ENCODE measurements at regions not wholly inside any gene's neighbourhood (a gene's known extent, or its start where the extent isn't known, plus 50 kb on each side); places are given as distances from the start of the nearest gene placed in this dataset.

DNA sequence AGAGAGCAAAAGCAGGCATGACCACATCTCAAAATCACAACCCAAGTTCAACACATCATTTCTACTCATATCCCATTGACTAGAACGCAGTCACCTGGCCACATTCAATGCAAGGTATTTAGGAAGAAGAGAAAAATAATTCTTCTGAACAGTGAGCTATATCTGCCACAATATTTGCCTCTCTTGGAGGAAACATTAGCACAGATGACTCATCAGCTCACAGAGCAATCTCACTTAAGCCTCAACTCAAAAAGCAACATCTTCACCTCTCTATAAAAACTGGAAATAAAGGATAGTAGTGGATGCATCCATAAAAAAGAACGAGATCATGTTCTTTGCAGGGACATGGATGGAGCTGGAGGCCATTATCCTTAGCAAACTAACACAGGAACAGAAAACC lies 143.9 kb upstream of the FMN2 start:
- H3K4me3 ChIP-seq (ENCODE audit: low read depth, low read length), result no peak overlapping the region
- WGBS (ENCODE audit: insufficient coverage), result no CpG with 5 or more reads among the region's 2 CpGs

DNA sequence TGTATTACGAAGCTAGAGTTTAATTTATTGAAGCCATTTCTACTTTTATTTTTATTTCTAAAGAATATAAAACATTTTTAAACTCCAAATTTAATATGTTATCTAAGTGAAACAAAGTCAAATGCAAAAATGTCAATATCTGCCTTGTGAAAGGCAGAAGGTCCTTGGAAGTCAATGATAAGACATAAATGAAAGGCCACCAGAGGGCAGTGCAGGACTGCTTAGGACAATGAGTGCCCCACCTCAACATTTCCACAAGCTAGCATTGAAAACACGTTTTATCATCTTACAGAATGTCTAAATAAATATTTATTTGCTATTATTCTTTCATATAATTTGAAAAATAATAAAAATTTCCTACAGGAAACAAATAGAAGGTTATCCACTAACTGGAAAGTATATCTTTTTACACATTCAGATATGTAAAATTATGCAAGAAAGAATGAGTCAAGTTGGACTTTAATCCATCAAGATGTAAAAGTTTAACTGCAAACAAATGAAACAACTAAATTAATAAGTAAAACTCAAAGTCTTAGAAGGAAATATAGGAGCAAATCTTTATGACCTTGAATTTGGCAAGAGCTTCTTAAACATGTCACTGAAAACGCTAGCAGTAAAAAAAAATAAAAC lies 140.1 kb upstream of the FMN2 start:
- DNase-seq (ENCODE audit: low read depth in 4 of 6, low spot score in 6 of 6), result peak; percentile 33 to 94 (median 59)
- no CpG with 5 or more reads among the region's 3 CpGs for WGBS (ENCODE audit: insufficient coverage)
- H3K4me1 ChIP-seq (ENCODE audit: control insufficient read depth, insufficient read depth, low read length), result no peaks in the 10 kb centered on the region

More for the DNA sequence above, 143.9 kb upstream of the FMN2 start:
- Histone ChIP-seq H3K36me3 (ENCODE audit: control insufficient read depth, insufficient read depth, low read length) (no peaks in the 10 kb centered on the region), H3K4me1 (ENCODE audit: control insufficient read depth, insufficient read depth, low read length) (no peaks in the 10 kb centered on the region), H3K9me3 (ENCODE audit: control insufficient read depth, insufficient read depth, low read length) (peaks cover 1% of the 10 kb centered on the region), H3K27me3 (ENCODE audit: control insufficient read depth, insufficient read depth, low read length) (no peaks in the 10 kb centered on the region), H3K27ac (ENCODE audit: low read depth, low read length) (no peak overlapping the region)
- DNase-seq (ENCODE audit: low read depth in 4 of 6, low spot score in 6 of 6), result no peak

DNA sequence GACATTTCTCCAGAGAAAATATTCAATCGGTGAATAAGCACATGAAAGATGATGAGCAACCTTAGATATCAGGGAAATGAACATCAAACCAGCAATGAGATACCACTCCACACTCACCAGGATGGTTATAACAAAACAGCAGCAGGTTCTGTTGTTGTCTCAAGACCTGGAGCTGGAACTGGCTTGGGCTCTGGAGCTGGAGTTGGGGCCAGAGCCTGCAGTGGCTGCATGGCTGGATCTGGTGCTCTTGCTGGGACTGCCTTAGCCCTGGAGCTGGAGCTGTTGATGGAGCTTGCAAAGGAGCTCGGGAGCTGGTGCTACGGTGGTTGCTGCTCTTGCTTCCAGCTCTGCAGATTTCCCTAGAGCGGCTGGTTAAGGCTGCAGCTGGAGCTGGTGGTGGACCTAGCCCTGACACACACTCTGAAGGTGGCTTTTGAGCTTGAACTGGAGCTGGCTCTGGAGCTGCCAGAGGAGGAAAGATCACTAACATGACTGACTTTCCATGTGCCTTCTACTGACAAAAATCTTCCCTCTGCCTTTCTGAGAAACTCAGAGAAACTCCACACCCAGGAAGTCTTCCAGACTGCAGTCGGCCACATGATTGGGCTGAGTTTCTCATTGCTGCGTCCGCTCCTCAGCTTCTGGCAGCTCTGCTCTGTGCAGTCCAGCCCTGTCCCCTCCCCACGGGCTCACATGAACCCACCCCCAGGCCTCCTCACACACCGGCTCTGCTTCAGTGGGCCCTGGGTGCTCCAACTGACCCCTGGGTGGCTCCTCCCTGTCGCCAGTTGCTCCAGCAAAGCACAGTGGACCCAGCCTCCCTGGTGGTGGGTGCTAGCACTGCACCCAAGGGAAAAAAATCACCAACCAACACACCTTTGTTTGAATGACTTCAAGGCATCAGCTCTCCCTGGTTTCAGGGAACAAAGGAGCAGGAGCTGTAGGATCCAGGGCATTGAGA lies 139.1 kb upstream of the FMN2 start:
- 90% methylated on average over 8 of the region's 10 CpGs for WGBS (ENCODE audit: insufficient coverage)
- no peak overlapping the region for H3K27ac ChIP-seq (ENCODE audit: low read depth, low read length)
- no peaks in the 10 kb centered on the region for H3K9me3 ChIP-seq (ENCODE audit: control insufficient read depth, insufficient read depth, low read length)
- H3K27me3 ChIP-seq (ENCODE audit: control insufficient read depth, insufficient read depth, low read length), result no peaks in the 10 kb centered on the region
- no peaks in the 10 kb centered on the region for H3K4me1 ChIP-seq (ENCODE audit: control insufficient read depth, insufficient read depth, low read length)
- no peak overlapping the region for H3K4me3 ChIP-seq (ENCODE audit: low read depth, low read length)
- H3K36me3 ChIP-seq (ENCODE audit: control insufficient read depth, insufficient read depth, low read length), result no peaks in the 10 kb centered on the region
- no peak for DNase-seq (ENCODE audit: low read depth in 4 of 6, low spot score in 6 of 6)

More for the DNA sequence above, 140.1 kb upstream of the FMN2 start:
- Histone ChIP-seq H3K9me3 (ENCODE audit: control insufficient read depth, insufficient read depth, low read length) (peaks cover 1% of the 10 kb centered on the region), H3K27me3 (ENCODE audit: control insufficient read depth, insufficient read depth, low read length) (no peaks in the 10 kb centered on the region), H3K36me3 (ENCODE audit: control insufficient read depth, insufficient read depth, low read length) (no peaks in the 10 kb centered on the region), H3K4me3 (ENCODE audit: low read depth, low read length) (no peak overlapping the region), H3K27ac (ENCODE audit: low read depth, low read length) (no peak overlapping the region)

DNA sequence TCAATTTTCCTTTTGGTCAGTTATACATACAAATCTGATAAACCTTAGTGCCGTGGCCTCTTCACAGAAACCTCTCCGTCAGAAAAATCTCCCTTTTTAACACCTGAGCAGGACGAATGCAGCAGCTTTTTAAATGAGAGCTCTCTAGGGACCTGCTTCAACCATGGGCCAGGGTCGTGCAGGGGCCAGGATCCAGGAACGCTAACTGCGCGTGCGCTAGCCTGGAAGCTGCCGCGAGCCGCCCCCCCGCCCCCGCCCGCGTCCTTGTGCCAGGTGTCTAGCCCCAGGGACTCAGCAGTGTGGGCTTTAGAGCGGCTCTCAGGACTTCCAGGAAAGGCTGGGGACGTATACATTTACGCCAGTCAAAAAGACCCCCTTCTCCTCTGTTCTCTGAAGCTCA lies 136.8 kb upstream of the FMN2 start:
- no peak overlapping the region for H3K27ac ChIP-seq (ENCODE audit: low read depth, low read length)
- H3K27me3 ChIP-seq (ENCODE audit: control insufficient read depth, insufficient read depth, low read length), result no peaks in the 10 kb centered on the region
- no peaks in the 10 kb centered on the region for H3K4me1 ChIP-seq (ENCODE audit: control insufficient read depth, insufficient read depth, low read length)
- 76% methylated on average over 16 of the region's 18 CpGs for WGBS (ENCODE audit: insufficient coverage)
- no peaks in the 10 kb centered on the region for H3K36me3 ChIP-seq (ENCODE audit: control insufficient read depth, insufficient read depth, low read length)
- no peak for DNase-seq (ENCODE audit: low read depth in 4 of 6, low spot score in 6 of 6)
- no peaks in the 10 kb centered on the region for H3K9me3 ChIP-seq (ENCODE audit: control insufficient read depth, insufficient read depth, low read length)
- no peak overlapping the region for H3K4me3 ChIP-seq (ENCODE audit: low read depth, low read length)

DNA sequence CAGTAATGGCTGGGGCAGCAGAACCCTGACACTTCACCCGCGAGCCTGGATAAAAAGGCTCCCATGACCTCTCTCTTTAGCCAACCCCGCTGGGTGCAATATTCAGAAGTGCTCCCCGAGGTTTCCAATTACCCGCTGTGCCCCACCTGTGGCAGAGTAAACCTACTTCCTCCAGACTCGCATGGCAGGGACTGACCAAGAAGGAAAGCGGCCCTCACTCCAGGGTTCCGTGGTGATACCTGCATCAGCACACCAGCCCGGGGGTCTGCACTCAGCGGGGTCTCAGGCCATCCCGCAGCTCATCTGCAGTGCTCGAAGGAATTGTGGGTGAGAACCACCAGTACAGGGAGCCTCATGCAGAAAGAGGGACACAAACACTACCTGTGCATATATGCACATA lies 136.3 kb upstream of the FMN2 start:
- Histone ChIP-seq H3K27ac (ENCODE audit: low read depth, low read length) (no peak overlapping the region), H3K27me3 (ENCODE audit: control insufficient read depth, insufficient read depth, low read length) (no peaks in the 10 kb centered on the region), H3K4me3 (ENCODE audit: low read depth, low read length) (no peak overlapping the region), H3K36me3 (ENCODE audit: control insufficient read depth, insufficient read depth, low read length) (no peaks in the 10 kb centered on the region), H3K4me1 (ENCODE audit: control insufficient read depth, insufficient read depth, low read length) (no peaks in the 10 kb centered on the region), H3K9me3 (ENCODE audit: control insufficient read depth, insufficient read depth, low read length) (no peaks in the 10 kb centered on the region)
- no peak for DNase-seq (ENCODE audit: low read depth in 4 of 6, low spot score in 6 of 6)
- 89% methylated on average over 10 of the region's 12 CpGs for WGBS (ENCODE audit: insufficient coverage)

DNA sequence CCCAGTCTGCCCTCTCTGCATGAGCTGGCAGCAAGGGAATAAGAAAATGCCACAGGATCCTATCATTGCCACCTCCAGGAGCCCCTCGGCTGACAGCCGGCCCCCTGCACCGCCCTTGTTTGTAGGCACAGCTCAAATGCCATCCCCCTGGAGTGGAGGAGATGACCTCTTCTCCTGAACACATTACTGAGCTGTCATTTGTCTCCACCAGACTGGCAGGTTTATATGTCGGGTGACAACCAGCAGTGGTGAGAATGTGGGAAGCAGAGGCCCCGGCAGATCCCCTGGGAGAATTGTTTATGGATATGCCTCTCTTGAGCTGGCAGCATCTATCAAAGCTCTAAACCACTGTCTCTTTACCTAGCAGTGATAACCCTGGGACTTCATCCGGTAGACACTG lies 135.4 kb upstream of the FMN2 start:
- Histone ChIP-seq H3K4me3 (ENCODE audit: low read depth, low read length) (no peak overlapping the region), H3K4me1 (ENCODE audit: control insufficient read depth, insufficient read depth, low read length) (no peaks in the 10 kb centered on the region), H3K36me3 (ENCODE audit: control insufficient read depth, insufficient read depth, low read length) (no peaks in the 10 kb centered on the region), H3K27ac (ENCODE audit: low read depth, low read length) (no peak overlapping the region), H3K27me3 (ENCODE audit: control insufficient read depth, insufficient read depth, low read length) (no peaks in the 10 kb centered on the region), H3K9me3 (ENCODE audit: control insufficient read depth, insufficient read depth, low read length) (no peaks in the 10 kb centered on the region)
- no peak for DNase-seq (ENCODE audit: low read depth in 4 of 6, low spot score in 6 of 6)
- WGBS (ENCODE audit: insufficient coverage), result no CpG with 5 or more reads among the region's 6 CpGs

DNA sequence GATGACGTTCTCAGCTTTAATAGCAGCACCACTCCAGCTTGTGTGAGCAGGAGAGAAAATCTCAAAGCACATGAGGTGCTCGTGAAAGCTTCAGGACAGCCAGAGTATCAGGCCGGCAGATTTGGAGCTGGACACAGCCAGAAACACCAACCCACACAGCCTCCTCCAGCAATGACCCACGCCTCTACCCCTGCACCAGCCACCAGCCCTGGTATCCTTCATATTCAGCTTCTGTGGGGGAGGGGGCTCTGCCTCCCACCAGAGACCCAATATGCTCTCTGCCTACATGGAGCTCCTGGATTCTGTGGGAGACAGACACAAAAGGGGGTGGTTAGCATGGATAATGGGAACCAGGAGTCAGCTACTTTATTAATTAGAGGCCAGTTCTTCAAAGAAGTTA lies 133.6 kb upstream of the FMN2 start:
- H3K4me1 ChIP-seq (ENCODE audit: control insufficient read depth, insufficient read depth, low read length), result no peaks in the 10 kb centered on the region
- no peak for DNase-seq (ENCODE audit: low read depth in 4 of 6, low spot score in 6 of 6)
- no peaks in the 10 kb centered on the region for H3K27me3 ChIP-seq (ENCODE audit: control insufficient read depth, insufficient read depth, low read length)
- 43% methylated on average over 4 of the region's 4 CpGs for WGBS (ENCODE audit: insufficient coverage)
- no peak overlapping the region for H3K4me3 ChIP-seq (ENCODE audit: low read depth, low read length)
- no peak overlapping the region for H3K27ac ChIP-seq (ENCODE audit: low read depth, low read length)
- no peaks in the 10 kb centered on the region for H3K36me3 ChIP-seq (ENCODE audit: control insufficient read depth, insufficient read depth, low read length)
- H3K9me3 ChIP-seq (ENCODE audit: control insufficient read depth, insufficient read depth, low read length), result no peaks in the 10 kb centered on the region

DNA sequence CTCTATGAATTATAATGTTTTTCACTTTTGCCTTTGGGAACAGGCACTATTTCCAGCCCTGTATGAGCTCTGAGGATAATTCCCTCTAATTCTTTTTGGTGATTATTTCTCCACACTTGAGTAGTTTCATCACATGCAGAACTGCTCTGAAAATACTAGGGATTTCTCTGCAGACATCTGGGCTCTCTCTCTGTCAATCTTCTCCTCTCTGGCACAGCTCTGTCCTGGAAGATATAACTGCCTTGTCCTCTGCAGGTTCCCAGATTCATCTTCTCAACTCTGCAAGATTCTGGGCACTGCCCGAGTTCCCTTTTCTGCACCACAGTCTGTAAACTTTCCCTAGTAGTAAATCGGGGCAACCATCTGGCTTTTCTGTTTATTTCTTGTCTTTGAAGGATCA lies 131.3 kb upstream of the FMN2 start:
- Histone ChIP-seq H3K9me3 (ENCODE audit: control insufficient read depth, insufficient read depth, low read length) (no peaks in the 10 kb centered on the region), H3K4me3 (ENCODE audit: low read depth, low read length) (no peak overlapping the region), H3K27me3 (ENCODE audit: control insufficient read depth, insufficient read depth, low read length) (no peaks in the 10 kb centered on the region), H3K27ac (ENCODE audit: low read depth, low read length) (no peak overlapping the region), H3K4me1 (ENCODE audit: control insufficient read depth, insufficient read depth, low read length) (no peaks in the 10 kb centered on the region), H3K36me3 (ENCODE audit: control insufficient read depth, insufficient read depth, low read length) (no peaks in the 10 kb centered on the region)
- 83% methylated on average over 1 of the region's 2 CpGs for WGBS (ENCODE audit: insufficient coverage)
- peak in 1 of 6 donors; percentile 57 for DNase-seq (ENCODE audit: low read depth in 4 of 6, low spot score in 6 of 6)

DNA sequence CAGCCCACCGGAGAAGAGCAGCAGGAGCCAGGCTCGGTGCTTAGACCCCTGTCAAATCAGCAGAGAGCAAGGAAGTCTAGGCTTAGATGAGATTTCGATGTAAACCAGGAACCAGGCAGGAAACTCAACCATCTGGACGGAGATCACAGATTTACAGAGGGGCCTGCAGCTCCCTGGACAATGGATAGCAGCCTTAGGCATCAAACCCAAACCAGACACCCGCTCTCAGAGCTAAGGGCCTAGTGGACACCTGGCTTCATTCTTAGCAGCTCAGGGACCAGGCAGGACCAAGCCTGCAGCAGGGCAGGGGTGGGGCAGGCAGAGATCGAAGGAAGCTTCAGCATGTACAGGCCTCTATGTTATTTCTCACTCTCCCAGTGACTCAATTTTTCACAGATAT lies 127.8 kb upstream of the FMN2 start:
- H3K27ac ChIP-seq (ENCODE audit: low read depth, low read length), result no peak overlapping the region
- H3K27me3 ChIP-seq (ENCODE audit: control insufficient read depth, insufficient read depth, low read length), result no peaks in the 10 kb centered on the region
- no peaks in the 10 kb centered on the region for H3K9me3 ChIP-seq (ENCODE audit: control insufficient read depth, insufficient read depth, low read length)
- H3K36me3 ChIP-seq (ENCODE audit: control insufficient read depth, insufficient read depth, low read length), result no peaks in the 10 kb centered on the region
- WGBS (ENCODE audit: insufficient coverage), result 81% methylated on average over 5 of the region's 6 CpGs
- no peaks in the 10 kb centered on the region for H3K4me1 ChIP-seq (ENCODE audit: control insufficient read depth, insufficient read depth, low read length)
- DNase-seq (ENCODE audit: low read depth in 4 of 6, low spot score in 6 of 6), result no peak
- H3K4me3 ChIP-seq (ENCODE audit: low read depth, low read length), result no peak overlapping the region
